ENCODE measurements at regions not wholly inside any gene's neighbourhood (a gene's known extent, or its start where the extent isn't known, plus 50 kb on each side); places are given as distances from the start of the nearest gene placed in this dataset.

- H3K79me2 ChIP-seq (ENCODE audit: insufficient read depth): no peaks in the 10 kb centered on the region
- H3K4me2 ChIP-seq (ENCODE audit: unreplicated experiment): no peak overlapping the region
- no peaks in the 10 kb centered on the region for H3F3A ChIP-seq (ENCODE audit: insufficient read depth)
- no peaks in the 10 kb centered on the region for H3K27me3 ChIP-seq (replicated peaks; ENCODE audit: insufficient read depth)
- H2AFZ ChIP-seq: no peak overlapping the region
- no peaks in the 10 kb centered on the region for H4K20me1 ChIP-seq (ENCODE audit: insufficient read depth)
- H3K9me3 ChIP-seq (ENCODE audit: low read depth): no peaks in the 10 kb centered on the region
- H3K4me3 ChIP-seq: no peak overlapping the region
- H3K4me1 ChIP-seq (ENCODE audit: insufficient read depth): no peaks in the 10 kb centered on the region
- TF ChIP-seq EZH2phosphoT487 (IDR thresholded peaks at IDR 0.05; ENCODE audit: insufficient read depth, low read depth) (no peak), EZH2 (IDR thresholded peaks at IDR 0.05; ENCODE audit: insufficient read depth, poor library complexity, severe bottlenecking) (no peak)
- H3K27ac ChIP-seq: no peak overlapping the region
- no peaks in the 10 kb centered on the region for H3K9me2 ChIP-seq (ENCODE audit: insufficient read depth)
- no peak overlapping the region for H3K9ac ChIP-seq
- no peak for DNase-seq
- no peaks in the 10 kb centered on the region for H3K36me3 ChIP-seq (ENCODE audit: low read depth)
- in situ Hi-C loops (cut with MboI): no loop called here
Measured at GRCh38 chr14:82411298-82411697, 877.6 kb upstream of the SEL1L start.

DNA sequence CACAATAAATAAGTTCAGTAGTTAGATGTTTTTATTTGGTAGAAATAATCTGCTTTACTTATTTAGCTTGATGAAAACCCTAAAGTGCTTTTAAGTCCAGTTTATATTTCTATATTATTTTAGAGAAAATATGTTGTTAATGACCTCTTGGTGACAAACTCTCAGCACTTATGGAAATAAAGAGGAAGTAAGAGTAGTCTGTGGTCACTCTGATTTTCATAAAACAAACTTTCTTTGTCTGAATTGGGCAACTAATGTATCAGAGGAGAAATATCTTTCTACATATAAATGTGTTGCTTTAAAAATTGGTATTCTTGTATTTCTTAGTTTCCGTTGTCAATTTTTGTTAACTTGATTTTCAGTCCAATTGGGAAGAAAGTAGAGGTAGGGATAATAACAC, 878.9 kb upstream of the SEL1L start:
- in situ Hi-C loops (cut with MboI): no loop called here

DNA sequence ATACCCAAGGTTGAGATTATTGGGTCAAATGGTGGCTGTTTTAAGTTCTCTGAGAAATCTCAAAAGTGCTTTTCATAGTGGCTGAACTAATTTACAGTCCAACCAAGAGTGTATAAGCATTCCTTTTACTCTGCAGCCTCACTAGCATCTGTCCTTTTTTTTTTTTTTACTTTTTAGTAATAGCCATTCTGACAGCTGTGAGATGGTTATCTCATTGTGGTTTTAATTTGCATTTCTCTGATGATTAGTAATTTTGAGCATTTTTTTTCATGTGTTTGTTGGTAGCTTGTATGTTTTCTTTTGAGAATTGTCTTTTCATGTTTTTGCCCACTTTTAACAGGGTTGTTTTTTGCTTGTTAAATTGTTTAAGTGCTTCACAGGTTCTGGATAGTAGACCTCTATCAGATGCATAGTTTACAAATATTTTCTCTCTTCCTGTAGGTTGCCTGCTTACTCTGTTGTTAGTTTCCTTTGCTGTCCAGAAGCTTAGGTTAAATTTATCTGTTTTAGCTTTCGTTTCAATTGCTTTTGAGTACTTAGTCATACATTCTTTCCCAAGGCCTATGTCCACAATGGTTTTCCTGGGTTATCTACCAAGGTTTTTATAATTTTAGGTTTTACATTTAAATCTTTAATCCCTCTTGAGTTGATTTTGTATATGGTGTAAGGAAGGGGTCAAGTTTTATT, 881.3 kb upstream of the SEL1L start:
- H3K4me1 ChIP-seq (ENCODE audit: insufficient read depth): no peaks in the 10 kb centered on the region
- H4K20me1 ChIP-seq (ENCODE audit: insufficient read depth): no peaks in the 10 kb centered on the region
- no peak overlapping the region for H2AFZ ChIP-seq
- no peaks in the 10 kb centered on the region for H3K79me2 ChIP-seq (ENCODE audit: insufficient read depth)
- H3K4me3 ChIP-seq: no peak overlapping the region
- H3K9ac ChIP-seq: no peak overlapping the region
- no peaks in the 10 kb centered on the region for H3K9me2 ChIP-seq (ENCODE audit: insufficient read depth)
- TF ChIP-seq EZH2phosphoT487 (IDR thresholded peaks at IDR 0.05; ENCODE audit: insufficient read depth, low read depth): no peak
- no peak for TF ChIP-seq EZH2 (IDR thresholded peaks at IDR 0.05; ENCODE audit: insufficient read depth, poor library complexity, severe bottlenecking)
- WGBS, 2 experiments (ENCODE audit: low coverage in 1 of 2, low lambda C conversion rate in 2 of 2, missing lambda C conversion rate in 2 of 2): 8 to 13% methylated on average over 1 of the region's 1 CpG
- no peaks in the 10 kb centered on the region for H3K36me3 ChIP-seq (ENCODE audit: low read depth)
- H3K9me3 ChIP-seq (ENCODE audit: low read depth): no peaks in the 10 kb centered on the region
- no peaks in the 10 kb centered on the region for H3F3A ChIP-seq (ENCODE audit: insufficient read depth)
- H3K27ac ChIP-seq: no peak overlapping the region
- DNase-seq: no peak
- in situ Hi-C loops (cut with MboI): no loop called here
- H3K27me3 ChIP-seq (replicated peaks; ENCODE audit: insufficient read depth): no peaks in the 10 kb centered on the region
- H3K4me2 ChIP-seq (ENCODE audit: unreplicated experiment): no peak overlapping the region

More for the DNA sequence above, 878.9 kb upstream of the SEL1L start:
- Histone ChIP-seq H3K4me3 (no peak overlapping the region), H3K9ac (no peak overlapping the region), H3K9me3 (ENCODE audit: low read depth) (no peaks in the 10 kb centered on the region), H3K4me2 (ENCODE audit: unreplicated experiment) (no peak overlapping the region), H3K27ac (no peak overlapping the region), H3K9me2 (ENCODE audit: insufficient read depth) (no peaks in the 10 kb centered on the region), H3K36me3 (ENCODE audit: low read depth) (no peaks in the 10 kb centered on the region), H4K20me1 (ENCODE audit: insufficient read depth) (no peaks in the 10 kb centered on the region), H3F3A (ENCODE audit: insufficient read depth) (no peaks in the 10 kb centered on the region), H3K79me2 (ENCODE audit: insufficient read depth) (no peaks in the 10 kb centered on the region), H2AFZ (no peak overlapping the region), H3K27me3 (replicated peaks; ENCODE audit: insufficient read depth) (no peaks in the 10 kb centered on the region), H3K4me1 (ENCODE audit: insufficient read depth) (no peaks in the 10 kb centered on the region)
- 23% methylated on average over 1 of the region's 1 CpG for WGBS, 2 experiments (ENCODE audit: low coverage in 1 of 2, low lambda C conversion rate in 2 of 2, missing lambda C conversion rate in 2 of 2)
- no peak for TF ChIP-seq EZH2phosphoT487 (IDR thresholded peaks at IDR 0.05; ENCODE audit: insufficient read depth, low read depth)
- TF ChIP-seq EZH2 (IDR thresholded peaks at IDR 0.05; ENCODE audit: insufficient read depth, poor library complexity, severe bottlenecking): no peak
- DNase-seq: no peak

GRCh38 chr14:82419933-82420332, 886.3 kb upstream of the SEL1L start:
- Histone ChIP-seq H3K4me3 (no peak overlapping the region), H4K20me1 (ENCODE audit: insufficient read depth) (no peaks in the 10 kb centered on the region), H3K4me1 (ENCODE audit: insufficient read depth) (no peaks in the 10 kb centered on the region), H3K9ac (no peak overlapping the region), H3K9me2 (ENCODE audit: insufficient read depth) (no peaks in the 10 kb centered on the region), H3K27ac (no peak overlapping the region), H3F3A (ENCODE audit: insufficient read depth) (no peaks in the 10 kb centered on the region), H3K36me3 (ENCODE audit: low read depth) (no peaks in the 10 kb centered on the region), H3K79me2 (ENCODE audit: insufficient read depth) (no peaks in the 10 kb centered on the region), H3K27me3 (replicated peaks; ENCODE audit: insufficient read depth) (no peaks in the 10 kb centered on the region), H3K4me2 (ENCODE audit: unreplicated experiment) (no peak overlapping the region), H3K9me3 (ENCODE audit: low read depth) (no peaks in the 10 kb centered on the region), H2AFZ (no peak overlapping the region)
- DNase-seq: no peak
- TF ChIP-seq EZH2 (IDR thresholded peaks at IDR 0.05; ENCODE audit: insufficient read depth, poor library complexity, severe bottlenecking) (no peak), EZH2phosphoT487 (IDR thresholded peaks at IDR 0.05; ENCODE audit: insufficient read depth, low read depth) (no peak)
- WGBS, 2 experiments (ENCODE audit: low coverage in 1 of 2, low lambda C conversion rate in 2 of 2, missing lambda C conversion rate in 2 of 2): 8 to 14% methylated on average over 2 of the region's 2 CpGs
- in situ Hi-C loops (cut with MboI): no loop called here

- WGBS, 2 experiments (ENCODE audit: low coverage in 1 of 2, low lambda C conversion rate in 2 of 2, missing lambda C conversion rate in 2 of 2): 19 to 22% methylated on average over 5 of the region's 5 CpGs
- Histone ChIP-seq H3K9ac (no peak overlapping the region), H3K36me3 (ENCODE audit: low read depth) (no peaks in the 10 kb centered on the region)
Measured at GRCh38 chr14:82420871-82421270, 887.2 kb upstream of the SEL1L start.

More at GRCh38 chr14:82420871-82421270, 887.2 kb upstream of the SEL1L start:
- Histone ChIP-seq H3K79me2 (ENCODE audit: insufficient read depth) (no peaks in the 10 kb centered on the region), H3K9me2 (ENCODE audit: insufficient read depth) (no peaks in the 10 kb centered on the region), H3K27ac (no peak overlapping the region), H3K27me3 (replicated peaks; ENCODE audit: insufficient read depth) (no peaks in the 10 kb centered on the region), H4K20me1 (ENCODE audit: insufficient read depth) (no peaks in the 10 kb centered on the region), H2AFZ (no peak overlapping the region), H3K4me1 (ENCODE audit: insufficient read depth) (no peaks in the 10 kb centered on the region), H3K9me3 (ENCODE audit: low read depth) (no peaks in the 10 kb centered on the region), H3F3A (ENCODE audit: insufficient read depth) (no peaks in the 10 kb centered on the region), H3K4me2 (ENCODE audit: unreplicated experiment) (no peak overlapping the region), H3K4me3 (no peak overlapping the region)
- TF ChIP-seq EZH2 (IDR thresholded peaks at IDR 0.05; ENCODE audit: insufficient read depth, poor library complexity, severe bottlenecking) (no peak), EZH2phosphoT487 (IDR thresholded peaks at IDR 0.05; ENCODE audit: insufficient read depth, low read depth) (no peak)
- DNase-seq: no peak
- in situ Hi-C loops (cut with MboI): no loop called here
